Fibroblast of the conjunctiva (primary cell): ENCODE measurements at regions not wholly inside any gene's neighbourhood (a gene's known extent, or its start where the extent isn't known, plus 50 kb on each side); places are given as distances from the start of the nearest gene placed in this dataset.
"Not testable (repeated sequence)": the region's sequence is repeated elsewhere in the genome, so short reads cannot be mapped to it uniquely, and the experiment has no call there.

Source experiments
- DNase-seq: peaks from one replicate; pipeline ENCODE4 v3.0.0-alpha.2; 2010; ENCODE audit warnings: low read depth

- not testable (repeated sequence) for DNase-seq
These were observed 131.7 kb upstream of the KRR1 start for GRCh38 chr12:75643119-75643518.

GRCh38 chr12:75642226-75642625, 130.8 kb upstream of the KRR1 start:
- no peak for DNase-seq

GRCh38 chr12:75641031-75641780, 129.8 kb upstream of the KRR1 start:
- peak; percentile 74 for DNase-seq

- DNase-seq, result no peak
These were observed 127.4 kb upstream of the KRR1 start for GRCh38 chr12:75638792-75639191.

- DNase-seq, result no peak
These were observed 125.2 kb upstream of the KRR1 start for GRCh38 chr12:75636607-75637006.

- no peak for DNase-seq
These were observed 124.4 kb upstream of the KRR1 start for GRCh38 chr12:75635606-75636444.

GRCh38 chr12:75634244-75635222, 123.1 kb upstream of the KRR1 start:
- DNase-seq, result no peak

- no peak for DNase-seq
These were observed 122.4 kb upstream of the KRR1 start for GRCh38 chr12:75633789-75634188.

- DNase-seq, result no peak
These were observed 121.0 kb upstream of the KRR1 start for GRCh38 chr12:75632442-75632841.

- DNase-seq, result no peak
These were observed 120.4 kb upstream of the KRR1 start for GRCh38 chr12:75631831-75632230.

GRCh38 chr12:75630091-75630490, 118.7 kb upstream of the KRR1 start:
- no peak for DNase-seq

GRCh38 chr12:75628916-75629315, 117.5 kb upstream of the KRR1 start:
- no peak for DNase-seq

GRCh38 chr12:75628511-75628910, 117.1 kb upstream of the KRR1 start:
- DNase-seq, result no peak

- peak; percentile 49 for DNase-seq
These were observed 112.3 kb upstream of the KRR1 start for GRCh38 chr12:75623631-75624154.

GRCh38 chr12:75622492-75622891, 111.1 kb upstream of the KRR1 start:
- no peak for DNase-seq

GRCh38 chr12:75614396-75614795, 103.0 kb upstream of the KRR1 start:
- DNase-seq, result not testable (repeated sequence)

GRCh38 chr12:75613981-75614380, 102.6 kb upstream of the KRR1 start:
- no peak for DNase-seq

- DNase-seq, result no peak
These were observed 99.6 kb upstream of the KRR1 start for GRCh38 chr12:75611041-75611440.

GRCh38 chr12:75606956-75607355, 95.5 kb upstream of the KRR1 start:
- DNase-seq, result no peak

GRCh38 chr12:75606151-75606550, 94.7 kb upstream of the KRR1 start:
- DNase-seq, result no peak

GRCh38 chr12:75603475-75603874, 92.1 kb upstream of the KRR1 start:
- no peak for DNase-seq

GRCh38 chr12:75602106-75602505, 90.7 kb upstream of the KRR1 start:
- DNase-seq, result no peak
